Keratinocyte (primary cell): ENCODE measurements at regions not wholly inside any gene's neighbourhood (a gene's known extent, or its start where the extent isn't known, plus 50 kb on each side); places are given as distances from the start of the nearest gene placed in this dataset.
"Not testable (repeated sequence)": the region's sequence is repeated elsewhere in the genome, so short reads cannot be mapped to it uniquely, and the experiment has no call there.

Experiments used
- DNase-seq: peaks from one replicate; pipeline ENCODE4 v3.0.0-alpha.2; 2011; ENCODE audit warnings: low read depth, missing footprints, low spot score
- FAIRE-seq: peaks from 2 replicates; lab custom pipeline; 2011; peaks lifted over from hg19 to GRCh38; lab: Jason Lieb, UNC
- H2AFZ ChIP-seq: 2 replicates; pipeline ENCODE4 v1.6.0; 2012; ENCODE audit warnings: low read length, control low read depth, inconsistent platforms; ENCODE audit not compliant: control insufficient read depth
- H3K27ac ChIP-seq: 2 replicates; pipeline ENCODE4 v1.5.1; 2011; ENCODE audit warnings: low read length; ENCODE audit not compliant: control insufficient read depth, insufficient read depth
- H3K27me3 ChIP-seq: 3 replicates; pipeline ENCODE4 v1.6.0; 2011; ENCODE audit warnings: low read length; ENCODE audit not compliant: control insufficient read depth, insufficient read depth; ENCODE audit errors: extremely low read depth
- H3K36me3 ChIP-seq, 2 experiments: 2 replicates in 1 of 2; 3 replicates in 1 of 2; pipeline ENCODE4 v1.5.1; 2011; ENCODE audit warnings: low read length in 2 of 2, mild to moderate bottlenecking in 1 of 2; ENCODE audit not compliant: control insufficient read depth in 2 of 2, insufficient read depth in 2 of 2; ENCODE audit errors: extremely low read depth in 1 of 2
- H3K4me1 ChIP-seq: 3 replicates; pipeline ENCODE4 v1.5.1; 2011; ENCODE audit warnings: low read length; ENCODE audit not compliant: control insufficient read depth, insufficient read depth; ENCODE audit errors: extremely low read depth
- H3K4me2 ChIP-seq: 3 replicates; pipeline ENCODE4 v1.6.0; 2011; ENCODE audit warnings: low read depth, low read length; ENCODE audit not compliant: control insufficient read depth, insufficient read depth; ENCODE audit errors: extremely low read depth
- H3K4me3 ChIP-seq, 3 experiments: fragments of 200-600 bp in 1 of 3; sonication (generic) in 1 of 3; 2 replicates in 2 of 3; 3 replicates in 1 of 3; pipeline ENCODE4 v1.5.1; 2011 to 2016; ENCODE audit warnings: low read length in 3 of 3, mild to moderate bottlenecking in 3 of 3, control low read depth in 2 of 3, inconsistent platforms in 1 of 3, low read depth in 1 of 3, mixed read lengths in 1 of 3, mixed run types in 1 of 3, moderate library complexity in 1 of 3; ENCODE audit not compliant: control insufficient read depth in 2 of 3, insufficient read depth in 2 of 3; ENCODE audit errors: extremely low read depth in 1 of 3
- H3K79me2 ChIP-seq: 2 replicates; pipeline ENCODE4 v1.6.0; 2012; ENCODE audit warnings: low read length; ENCODE audit not compliant: control insufficient read depth, insufficient read depth
- H3K9ac ChIP-seq: 3 replicates; pipeline ENCODE4 v1.6.0; 2011; ENCODE audit warnings: low read length; ENCODE audit not compliant: control insufficient read depth, insufficient read depth; ENCODE audit errors: extremely low read depth
- H3K9me1 ChIP-seq: 3 replicates; pipeline ENCODE4 v1.6.0; 2011; ENCODE audit warnings: low read length; ENCODE audit not compliant: control insufficient read depth, insufficient read depth; ENCODE audit errors: extremely low read depth
- H3K9me3 ChIP-seq: 2 replicates; pipeline ENCODE4 v1.5.1; 2012; ENCODE audit warnings: low read depth, low read length; ENCODE audit not compliant: control insufficient read depth
- H4K20me1 ChIP-seq: 3 replicates; pipeline ENCODE4 v1.6.0; 2011; ENCODE audit warnings: low read length; ENCODE audit not compliant: control insufficient read depth, insufficient read depth; ENCODE audit errors: extremely low read depth
- dilution Hi-C: fragments of 300-500 bp; cut with MboI; formaldehyde crosslinking; loops from one replicate; pipeline ENCODE4 v1.7.0; 2020; ENCODE audit warnings: low sequenced_read_pairs; ENCODE audit not compliant: extremely low pct_ligation_motif_present

DNA sequence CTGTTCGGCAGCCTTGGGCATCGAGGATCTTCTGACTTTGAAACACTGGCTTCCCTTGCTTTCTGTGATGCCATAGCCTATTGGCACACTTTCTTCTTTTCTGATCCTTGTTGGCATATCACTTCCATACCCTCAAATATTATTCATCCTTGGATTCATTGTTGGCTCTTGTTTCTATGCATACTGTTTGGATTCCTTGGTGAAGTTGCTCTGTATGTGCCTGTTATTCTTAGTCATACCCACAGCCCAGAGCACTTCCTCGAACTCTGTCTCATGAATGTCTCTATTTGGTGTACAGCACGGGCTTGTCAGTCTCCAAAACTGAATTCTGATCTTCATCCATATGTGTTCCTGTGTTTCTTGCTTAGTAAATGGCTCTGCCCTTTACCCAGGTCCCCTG is 63.6 kb downstream of the NPIPB11 start:
- H3K27ac ChIP-seq = peak overlapping the region; percentile 89
- peak overlapping the region in 1 of 3 experiments; percentile 42 for H3K4me3 ChIP-seq
- H3K27me3 ChIP-seq, H4K20me1 ChIP-seq, H3K9me3 ChIP-seq, H3K4me1 ChIP-seq, H2AFZ ChIP-seq, H3K9me1 ChIP-seq, dilution Hi-C loops, DNase-seq, H3K36me3 ChIP-seq, H3K79me2 ChIP-seq: not testable (repeated sequence)
- FAIRE-seq = peak; percentile 34
- H3K9ac ChIP-seq = peak overlapping the region; percentile 71
- H3K4me2 ChIP-seq = peak overlapping the region; percentile 71

DNA sequence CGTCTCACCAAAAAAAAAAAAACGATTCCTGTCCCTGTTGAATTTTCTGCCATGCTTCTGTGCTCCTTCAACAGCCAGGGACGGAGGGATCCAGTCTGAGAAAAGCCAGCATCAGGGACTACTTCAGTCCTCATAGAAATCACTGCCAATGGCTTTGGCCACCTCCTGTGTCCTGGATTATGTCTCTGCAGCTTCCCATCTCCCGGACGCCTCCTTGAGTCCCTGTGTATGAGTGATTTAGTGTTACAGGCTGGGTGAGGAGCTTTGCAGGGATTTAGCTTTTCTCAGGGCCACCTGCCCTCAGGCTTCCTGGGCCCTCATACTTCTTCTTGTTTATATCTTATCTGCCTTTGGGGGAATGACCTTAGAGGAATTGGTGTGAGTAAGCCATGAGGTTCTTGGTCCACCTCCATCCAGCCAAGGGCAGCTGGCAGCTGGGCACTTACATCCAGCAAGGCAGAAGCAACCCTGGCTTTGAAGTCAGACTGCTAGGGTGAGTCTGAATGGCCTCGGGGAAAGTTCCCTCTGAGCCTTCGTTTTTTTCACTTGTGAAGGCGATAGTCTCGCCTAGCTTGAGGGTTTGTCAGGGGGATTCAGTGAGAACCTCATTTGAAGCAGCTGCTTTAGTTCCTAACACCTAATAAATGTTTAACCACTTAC is 65.6 kb downstream of the NPIPB11 start:
- H3K27me3 ChIP-seq, H3K79me2 ChIP-seq, H3K27ac ChIP-seq, H2AFZ ChIP-seq, H3K9ac ChIP-seq, H3K9me1 ChIP-seq, H4K20me1 ChIP-seq, dilution Hi-C loops, H3K9me3 ChIP-seq, H3K4me2 ChIP-seq, H3K4me1 ChIP-seq, H3K4me3 ChIP-seq, DNase-seq, H3K36me3 ChIP-seq, FAIRE-seq: not testable (repeated sequence)

DNA sequence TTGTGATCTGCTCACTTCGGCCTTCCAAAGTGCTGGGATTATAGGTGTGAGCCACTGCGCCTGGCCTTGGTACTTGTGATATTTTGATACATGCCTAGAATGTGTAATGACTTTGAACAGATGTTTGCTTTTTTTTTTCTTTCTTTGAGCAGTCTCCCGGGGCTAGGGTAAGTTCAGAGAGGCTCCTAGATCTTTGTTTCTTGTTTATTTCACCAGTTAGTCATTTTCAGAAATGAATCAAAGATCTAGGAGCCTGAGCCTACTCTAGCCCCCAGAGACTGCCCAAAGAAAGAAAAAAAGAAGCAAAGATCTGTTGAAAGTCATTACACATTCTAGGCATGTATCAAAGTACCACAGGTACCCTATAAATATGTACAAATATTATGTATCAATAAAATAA is 66.3 kb downstream of the NPIPB11 start:
- H2AFZ ChIP-seq, H4K20me1 ChIP-seq, H3K4me2 ChIP-seq, H3K4me1 ChIP-seq, H3K27me3 ChIP-seq, FAIRE-seq, H3K27ac ChIP-seq, dilution Hi-C loops, H3K9me1 ChIP-seq, DNase-seq, H3K9ac ChIP-seq, H3K36me3 ChIP-seq, H3K79me2 ChIP-seq, H3K9me3 ChIP-seq, H3K4me3 ChIP-seq: not testable (repeated sequence)

DNA sequence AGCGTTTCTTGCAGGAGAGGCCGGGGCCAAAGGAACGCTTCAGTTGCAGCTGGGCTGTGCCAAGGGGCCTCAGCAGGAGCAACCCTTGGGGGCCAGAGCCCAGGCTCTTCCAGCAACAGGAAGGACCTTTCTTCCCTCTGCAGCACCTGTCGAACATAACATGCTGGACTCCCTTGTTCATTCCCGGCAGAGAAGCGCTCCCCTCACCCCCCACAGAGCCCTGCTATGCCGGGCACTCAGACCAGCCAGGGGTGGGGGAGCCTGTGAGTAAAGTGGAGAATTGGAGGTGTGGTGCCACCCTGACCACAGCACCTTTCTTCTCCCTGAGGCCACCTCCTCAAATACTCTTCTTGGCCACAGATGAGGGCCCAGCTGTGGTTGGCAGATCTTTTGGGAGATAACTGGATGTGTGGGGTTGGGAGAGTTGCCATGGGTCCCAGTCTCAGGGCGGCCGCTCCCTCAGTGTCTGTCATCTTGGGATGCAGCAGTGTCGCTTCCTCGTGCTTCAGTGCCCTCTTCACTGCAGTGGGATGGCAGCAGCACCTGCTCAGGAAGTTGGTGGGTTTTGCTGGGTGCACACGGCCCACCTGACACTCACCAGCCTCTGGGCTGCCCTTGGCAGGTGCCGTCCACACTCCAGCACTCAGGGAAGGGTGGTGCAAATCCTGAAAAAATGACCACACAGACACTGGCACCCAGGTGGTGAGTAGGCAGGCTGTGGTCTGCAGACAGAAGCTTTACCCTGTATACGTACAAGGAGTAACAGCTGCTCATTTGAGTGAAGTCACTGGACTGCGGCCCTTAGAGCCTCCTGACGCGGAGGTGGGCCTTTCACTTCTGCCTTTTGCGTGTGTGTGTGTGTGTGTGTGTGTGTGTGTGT is 67.5 kb downstream of the NPIPB11 start:
- H3K4me1 ChIP-seq, dilution Hi-C loops, DNase-seq, H3K79me2 ChIP-seq, H3K9me3 ChIP-seq, H3K9me1 ChIP-seq, H3K27ac ChIP-seq, FAIRE-seq, H2AFZ ChIP-seq, H3K4me2 ChIP-seq, H3K4me3 ChIP-seq, H4K20me1 ChIP-seq, H3K36me3 ChIP-seq, H3K9ac ChIP-seq, H3K27me3 ChIP-seq: not testable (repeated sequence)

DNA sequence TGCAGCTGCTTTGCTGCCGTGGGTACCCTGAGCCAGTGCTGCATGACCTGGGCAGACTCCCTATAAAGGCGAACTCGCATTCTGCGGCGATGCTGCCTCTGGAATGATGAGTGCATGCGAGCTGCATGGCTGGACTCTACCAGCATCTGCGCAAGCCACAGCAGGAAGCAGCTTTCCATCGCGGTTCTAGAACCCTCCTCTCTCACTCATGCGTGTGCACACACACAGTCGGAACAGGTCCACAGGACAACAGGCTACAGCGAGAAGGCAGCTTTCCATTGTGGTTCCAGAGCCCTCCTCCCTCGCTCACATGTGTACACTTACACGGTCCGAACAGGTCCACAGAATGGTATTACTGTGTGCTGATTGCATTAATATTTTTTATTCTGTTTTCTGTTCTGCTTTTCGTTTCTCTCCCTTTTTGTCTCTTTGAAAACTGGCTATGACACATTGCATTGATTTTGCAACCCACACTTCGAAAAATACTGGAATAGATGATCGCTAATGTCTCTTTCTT is 69.1 kb downstream of the NPIPB11 start:
- H3K27me3 ChIP-seq, H3K4me2 ChIP-seq, H3K9me3 ChIP-seq, H2AFZ ChIP-seq, H3K4me3 ChIP-seq, H3K79me2 ChIP-seq, H3K9ac ChIP-seq, H3K9me1 ChIP-seq, H4K20me1 ChIP-seq, DNase-seq, H3K36me3 ChIP-seq, H3K4me1 ChIP-seq, dilution Hi-C loops, FAIRE-seq, H3K27ac ChIP-seq: not testable (repeated sequence)
